GM21423 (cell line): ENCODE measurements at regions not wholly inside any gene's neighbourhood (a gene's known extent, or its start where the extent isn't known, plus 50 kb on each side); places are given as distances from the start of the nearest gene placed in this dataset.

ENCODE experiments used
- ATAC-seq: cut with Tn5 transposase; IDR thresholded peaks from one replicate; pipeline ENCODE4 v1.9.1; 2021; ENCODE audit warnings: mild to moderate bottlenecking, moderate library complexity; ENCODE audit not compliant: unreplicated experiment

- ATAC-seq, result no peak
Observed at GRCh38 chr7:25619963-25620799, 391.9 kb upstream of the NPVF start.

- no peak for ATAC-seq
Observed at GRCh38 chr7:25621993-25622392, 393.7 kb upstream of the NPVF start.

DNA sequence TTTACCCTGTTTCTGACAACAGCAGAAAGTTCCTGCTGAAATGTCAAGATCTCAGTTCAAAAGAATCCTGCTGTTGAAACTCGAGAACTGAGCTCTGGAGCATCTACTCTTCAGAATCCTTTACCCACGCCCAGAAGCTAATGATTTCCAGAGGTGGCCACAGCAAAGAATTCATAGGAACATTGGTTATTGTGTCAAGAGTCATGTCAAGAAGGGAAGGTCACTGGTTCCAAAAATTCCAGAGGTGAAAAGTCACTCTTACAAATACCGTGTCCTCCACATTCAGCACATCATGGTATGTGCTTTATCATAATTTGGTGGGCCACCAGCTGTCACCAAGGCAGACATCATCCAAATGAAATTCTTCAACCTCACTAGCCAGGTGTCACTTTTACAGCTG is 394.4 kb upstream of the NPVF start:
- ATAC-seq, result no peak

DNA sequence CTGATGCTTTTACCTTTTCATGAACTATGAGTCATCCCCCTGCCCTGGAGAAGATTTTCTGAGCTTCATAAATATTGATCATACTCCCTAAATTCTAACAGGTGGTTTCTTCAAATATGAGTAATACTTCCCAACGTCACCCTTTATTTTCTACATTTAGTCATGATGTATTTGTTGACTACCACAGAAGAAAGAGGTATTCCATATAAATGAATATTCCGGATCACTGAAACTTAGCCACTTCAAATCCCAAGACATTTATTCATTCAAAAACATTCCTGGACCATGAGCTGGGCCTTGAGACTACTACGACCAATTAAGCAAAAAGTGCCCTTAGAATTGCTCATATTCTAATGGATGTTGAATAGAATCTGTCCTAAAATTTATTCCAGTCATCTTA is 395.8 kb upstream of the NPVF start:
- ATAC-seq, result no peak

GRCh38 chr7:25624833-25625232 is 396.5 kb upstream of the NPVF start:
- no peak for ATAC-seq

DNA sequence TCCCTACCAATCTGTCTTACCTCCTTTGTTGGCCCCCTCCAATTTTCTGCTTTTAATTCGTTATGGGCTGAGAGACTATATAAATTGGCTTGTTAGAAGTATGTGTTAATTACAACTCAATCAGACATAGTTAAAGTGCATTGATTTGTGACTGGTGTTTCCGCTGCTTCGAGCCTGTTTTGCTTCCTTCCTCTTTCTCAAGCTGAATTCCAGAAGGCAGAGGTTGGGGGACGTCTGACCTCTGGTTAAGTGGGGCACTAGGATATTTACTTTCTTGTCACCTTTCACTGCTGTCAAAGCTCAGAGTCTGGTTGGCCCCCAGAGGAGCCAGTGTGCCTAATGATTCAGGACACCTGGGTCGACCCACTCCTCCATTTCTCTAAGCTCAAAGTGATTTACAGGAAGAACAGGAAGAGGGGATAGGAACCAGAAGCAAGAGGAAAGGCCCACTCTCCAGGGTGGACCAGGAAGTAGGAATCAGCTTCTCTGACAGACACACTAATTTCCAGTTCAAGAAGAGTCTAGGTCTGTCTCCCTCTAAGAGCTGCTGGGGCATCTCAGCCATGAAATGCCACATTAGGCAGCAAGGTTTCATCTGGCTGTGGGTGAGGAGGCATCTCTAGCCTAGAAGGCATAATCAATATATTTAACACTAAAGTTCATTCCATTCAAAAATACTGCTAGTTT is 397.2 kb upstream of the NPVF start:
- ATAC-seq, result no peak

DNA sequence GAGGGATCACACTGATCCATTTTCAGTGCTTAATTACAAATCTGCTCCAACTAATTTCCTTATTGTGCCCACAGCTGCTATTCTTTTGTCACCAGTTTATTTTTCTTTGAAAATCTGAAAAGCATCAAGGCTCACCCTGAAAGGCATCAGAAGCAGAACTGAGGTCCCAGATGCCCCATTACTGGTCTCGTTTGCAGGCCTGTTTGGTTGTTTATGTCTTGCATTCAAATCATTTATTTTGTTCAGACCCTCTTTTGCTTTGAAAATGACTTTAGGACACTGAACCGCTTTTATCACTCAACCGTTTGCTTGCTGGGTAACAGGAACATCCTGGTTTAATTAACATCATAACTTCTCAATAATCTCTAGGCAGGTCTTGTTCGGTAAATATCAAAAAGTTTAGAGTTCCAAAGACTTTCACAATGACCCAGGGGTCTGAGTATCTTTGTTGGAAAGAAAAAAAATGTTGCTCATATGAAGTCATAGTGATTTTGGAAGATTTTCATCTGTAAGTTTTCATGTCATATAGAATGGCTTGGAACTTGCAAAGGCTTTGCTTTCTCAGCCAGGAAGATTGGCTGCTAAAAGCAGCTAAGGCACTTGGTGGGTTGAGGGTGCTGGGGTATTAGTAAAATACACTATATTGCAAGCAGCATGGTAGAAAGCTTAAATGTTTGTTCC is 398.3 kb upstream of the NPVF start:
- ATAC-seq, result no peak

DNA sequence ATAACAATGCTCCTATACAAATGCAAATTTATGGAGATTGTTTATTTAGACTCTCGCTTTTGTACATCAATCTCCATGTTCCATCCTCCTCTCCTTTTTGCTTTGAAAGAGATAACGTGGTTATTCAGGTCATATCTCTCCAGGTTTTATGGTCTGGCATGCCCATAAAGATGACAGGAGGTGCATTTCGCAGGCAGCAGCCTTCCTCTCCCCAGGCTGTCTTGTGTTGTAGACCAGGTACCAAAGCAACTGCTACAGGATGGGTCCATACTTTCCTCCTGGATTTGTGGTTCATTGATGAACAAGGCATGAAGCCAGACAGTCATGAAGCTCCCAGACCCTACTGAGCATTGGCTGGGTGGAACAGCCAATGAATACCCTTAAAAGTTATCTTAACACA is 400.2 kb upstream of the NPVF start:
- no peak for ATAC-seq

GRCh38 chr7:25632616-25633015 is 404.3 kb upstream of the NPVF start:
- ATAC-seq, result no peak

GRCh38 chr7:25633426-25634036 is 405.2 kb upstream of the NPVF start:
- no peak for ATAC-seq

DNA sequence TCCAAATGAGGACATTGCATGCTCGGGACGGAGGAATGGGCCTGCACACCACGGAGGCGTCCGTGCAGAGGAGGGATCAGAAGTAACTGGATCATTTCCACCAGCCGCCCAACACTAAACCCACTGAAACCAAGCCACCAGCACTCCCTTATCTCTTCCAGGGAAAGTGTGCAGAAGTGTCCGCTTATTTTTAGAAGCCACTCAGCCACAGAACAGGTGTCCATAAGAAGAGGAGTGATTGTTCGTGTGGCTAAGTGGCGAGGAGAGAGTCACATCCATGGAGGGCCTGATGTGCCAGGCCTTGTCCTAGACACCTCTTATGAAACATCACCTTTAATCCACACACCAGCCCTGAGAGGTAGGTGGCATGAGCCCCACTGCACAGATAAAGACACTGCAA is 407.9 kb upstream of the NPVF start:
- no peak for ATAC-seq

DNA sequence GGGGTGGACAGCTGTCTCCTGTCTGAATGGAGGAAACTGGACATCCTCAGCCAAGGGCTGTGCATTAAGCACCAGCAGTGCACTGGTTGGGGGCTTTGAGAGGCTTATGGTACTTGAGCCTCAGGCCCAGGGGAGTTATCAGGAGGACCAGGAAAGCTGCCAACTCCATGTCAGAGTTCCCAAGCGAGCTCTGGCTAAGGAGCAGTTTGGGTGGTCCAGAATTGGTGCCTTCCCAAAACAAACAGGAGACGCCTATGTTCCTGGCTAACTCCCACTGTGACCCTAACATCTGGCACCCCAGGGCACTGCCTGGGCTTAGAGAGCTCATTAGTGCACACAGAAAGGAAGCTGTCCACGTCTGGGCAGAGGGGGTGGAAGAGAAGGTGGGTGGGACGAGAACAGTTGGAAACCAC is 408.6 kb upstream of the NPVF start:
- ATAC-seq, result no peak

DNA sequence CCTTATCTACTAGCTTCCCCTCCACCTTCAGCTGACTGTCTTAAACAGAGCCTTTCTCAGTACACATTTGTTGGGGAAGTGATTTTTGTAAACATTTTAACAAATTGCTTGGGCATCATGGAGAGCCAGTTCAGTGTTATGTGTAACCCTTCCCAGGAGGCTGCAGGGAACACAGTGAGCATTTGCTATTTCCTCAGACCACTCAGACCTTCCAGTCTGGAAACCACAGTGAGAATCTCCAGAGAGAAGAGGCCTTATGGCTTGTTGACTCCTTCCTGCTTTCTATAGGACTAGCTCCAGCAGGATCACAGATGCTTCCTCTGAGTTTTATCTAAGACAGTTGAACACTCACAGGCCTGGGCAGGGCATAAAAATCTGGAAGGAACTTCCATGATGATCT is 409.8 kb upstream of the NPVF start:
- no peak for ATAC-seq

DNA sequence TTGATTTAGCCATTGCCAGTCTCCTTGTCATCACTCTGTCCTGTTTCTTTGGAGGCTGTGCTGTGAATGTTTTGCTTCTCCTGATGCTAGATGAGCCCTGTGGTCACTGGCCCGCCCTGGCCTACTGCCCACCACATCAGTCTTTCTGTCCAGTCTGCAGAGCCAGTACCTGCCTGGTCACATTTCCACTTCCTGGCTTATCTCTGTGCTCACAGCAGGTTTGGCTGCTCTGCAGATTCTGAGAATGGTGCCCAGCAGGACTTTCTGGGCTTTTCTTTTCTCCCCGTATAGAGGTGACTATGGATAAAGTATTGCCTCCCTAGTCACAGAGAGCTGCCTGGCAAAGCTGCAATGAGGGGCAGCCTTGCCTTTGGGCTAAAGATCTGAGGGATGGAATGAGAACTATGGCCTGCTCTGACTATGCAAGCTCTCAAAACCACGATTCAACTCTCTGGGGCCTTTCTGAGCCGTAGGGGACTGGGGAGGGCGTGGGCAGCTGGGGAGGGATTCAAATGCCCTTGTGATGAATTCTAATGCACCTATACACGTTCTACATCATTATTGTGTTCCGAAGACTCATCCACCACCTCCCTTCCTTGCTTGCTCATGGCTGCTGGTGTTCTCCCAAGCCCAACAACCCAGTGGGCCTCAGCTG is 410.4 kb upstream of the NPVF start:
- ATAC-seq, result no peak

GRCh38 chr7:25642849-25643248 is 414.6 kb upstream of the NPVF start:
- ATAC-seq, result no peak

DNA sequence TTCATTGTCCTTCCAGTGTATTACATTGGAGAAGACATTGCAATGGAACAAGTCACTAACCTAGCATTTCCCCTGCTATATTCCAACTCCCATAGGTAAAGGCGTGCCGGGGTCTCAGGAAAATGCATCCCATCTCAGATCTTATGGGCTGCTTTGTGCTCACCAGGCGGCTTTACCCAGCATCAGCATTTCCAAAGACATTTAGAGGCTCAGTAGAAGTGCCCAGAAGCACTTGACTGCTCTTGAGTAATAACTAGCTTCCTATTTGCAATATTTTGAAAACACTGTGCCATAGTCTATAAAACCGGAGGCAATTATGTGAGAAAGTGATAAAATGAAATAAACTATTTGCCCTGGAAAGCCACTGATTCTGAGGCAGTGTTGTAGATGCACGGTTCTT is 415.0 kb upstream of the NPVF start:
- ATAC-seq, result no peak

DNA sequence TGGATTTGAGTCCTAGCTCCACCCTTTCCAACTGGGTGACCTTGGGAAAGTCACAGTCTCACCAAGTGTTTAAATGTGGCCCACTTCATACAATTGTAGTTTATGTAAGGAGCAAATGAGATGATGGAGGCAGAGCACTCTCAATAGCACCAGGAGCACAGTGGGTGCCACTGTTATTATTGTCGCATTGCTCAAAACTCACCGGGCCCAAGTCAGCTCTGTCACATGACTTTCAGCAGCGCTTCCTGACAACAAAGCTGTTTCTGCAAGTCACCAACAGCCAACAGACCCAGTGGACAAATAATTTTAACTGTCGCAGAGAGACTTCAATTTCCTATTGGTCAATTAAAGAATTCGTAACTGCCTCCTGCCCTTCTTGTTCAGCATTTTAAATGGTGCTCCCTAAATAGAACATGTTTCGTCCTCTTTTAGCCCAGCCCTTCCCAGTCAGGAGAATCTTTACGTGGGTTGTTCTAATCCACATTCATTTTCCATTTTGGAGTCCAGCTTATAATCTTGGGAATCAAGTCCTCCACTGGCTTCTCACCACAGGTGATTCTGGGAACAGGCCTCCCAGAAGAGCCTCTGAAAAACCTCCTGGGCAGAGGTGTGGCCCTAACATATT is 415.6 kb upstream of the NPVF start:
- ATAC-seq, result no peak

GRCh38 chr7:25646726-25647413 is 418.6 kb upstream of the NPVF start:
- ATAC-seq, result no peak

- ATAC-seq, result no peak
Observed at GRCh38 chr7:25647872-25648271, 419.6 kb upstream of the NPVF start.

GRCh38 chr7:25652366-25652765 is 424.1 kb upstream of the NPVF start:
- no peak for ATAC-seq
